HG03039 (cell line): ENCODE measurements at regions not wholly inside any gene's neighbourhood (a gene's known extent, or its start where the extent isn't known, plus 50 kb on each side); places are given as distances from the start of the nearest gene placed in this dataset.

Experiments
- ATAC-seq: cut with Tn5 transposase; IDR thresholded peaks from one replicate; pipeline ENCODE4 v1.9.1; 2021; ENCODE audit warnings: mild to moderate bottlenecking, moderate library complexity; ENCODE audit not compliant: unreplicated experiment

- no peak for ATAC-seq
These were observed 116.0 kb upstream of the AVPR1A start for GRCh38 chr12:63266988-63267387.

- ATAC-seq, result no peak
These were observed 113.6 kb upstream of the AVPR1A start for GRCh38 chr12:63264629-63265028.

- ATAC-seq, result no peak
These were observed 99.5 kb upstream of the AVPR1A start for GRCh38 chr12:63250486-63250885.

- no peak for ATAC-seq
These were observed 87.9 kb upstream of the AVPR1A start for GRCh38 chr12:63238892-63239291.

GRCh38 chr12:63232896-63233295 is 81.9 kb upstream of the AVPR1A start:
- ATAC-seq, result no peak

GRCh38 chr12:63228853-63229252 is 77.9 kb upstream of the AVPR1A start:
- no peak for ATAC-seq

GRCh38 chr12:63226792-63227463 is 75.9 kb upstream of the AVPR1A start:
- no peak for ATAC-seq

- no peak for ATAC-seq
These were observed 73.4 kb upstream of the AVPR1A start for GRCh38 chr12:63224396-63224795.

- no peak for ATAC-seq
These were observed 72.1 kb upstream of the AVPR1A start for GRCh38 chr12:63223128-63223527.

- no peak for ATAC-seq
These were observed 71.6 kb upstream of the AVPR1A start for GRCh38 chr12:63222582-63222981.

GRCh38 chr12:63220921-63221320 is 69.9 kb upstream of the AVPR1A start:
- ATAC-seq, result no peak

GRCh38 chr12:63212316-63212715 is 61.3 kb upstream of the AVPR1A start:
- no peak for ATAC-seq

GRCh38 chr12:63208956-63209355 is 58.0 kb upstream of the AVPR1A start:
- no peak for ATAC-seq

GRCh38 chr12:63206909-63207308 is 55.9 kb upstream of the AVPR1A start:
- no peak for ATAC-seq

GRCh38 chr12:63206494-63206893 is 55.5 kb upstream of the AVPR1A start:
- no peak for ATAC-seq
